Fibroblast of skin of right biceps (primary cell): ENCODE measurements at regions not wholly inside any gene's neighbourhood (a gene's known extent, or its start where the extent isn't known, plus 50 kb on each side); places are given as distances from the start of the nearest gene placed in this dataset.

Experiments used
- DNase-seq: peaks from one replicate; pipeline ENCODE4 v3.0.0-alpha.2; 2013

- peak; percentile 1 for DNase-seq
Observed at GRCh38 chr4:11614426-11614825, 185.7 kb upstream of the HS3ST1 start.

DNA sequence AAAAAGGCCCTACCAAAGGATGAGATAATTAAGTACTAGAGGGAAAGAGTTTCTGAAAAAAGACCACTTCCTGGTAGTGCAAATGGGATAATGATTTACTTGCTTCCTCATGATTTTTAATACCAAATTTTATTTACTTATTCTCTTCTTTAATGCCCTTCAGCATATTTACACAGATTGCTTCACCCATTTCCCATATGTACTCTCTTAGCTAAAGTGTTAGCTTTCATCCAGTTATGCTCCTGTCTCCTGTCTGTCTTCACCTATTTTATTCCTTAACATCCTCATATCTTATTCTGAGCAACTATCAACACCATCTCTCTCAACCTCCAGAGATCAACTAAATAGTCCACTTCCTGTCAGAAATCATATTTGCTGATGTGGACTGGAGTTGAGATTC is 183.2 kb upstream of the HS3ST1 start:
- no peak for DNase-seq

DNA sequence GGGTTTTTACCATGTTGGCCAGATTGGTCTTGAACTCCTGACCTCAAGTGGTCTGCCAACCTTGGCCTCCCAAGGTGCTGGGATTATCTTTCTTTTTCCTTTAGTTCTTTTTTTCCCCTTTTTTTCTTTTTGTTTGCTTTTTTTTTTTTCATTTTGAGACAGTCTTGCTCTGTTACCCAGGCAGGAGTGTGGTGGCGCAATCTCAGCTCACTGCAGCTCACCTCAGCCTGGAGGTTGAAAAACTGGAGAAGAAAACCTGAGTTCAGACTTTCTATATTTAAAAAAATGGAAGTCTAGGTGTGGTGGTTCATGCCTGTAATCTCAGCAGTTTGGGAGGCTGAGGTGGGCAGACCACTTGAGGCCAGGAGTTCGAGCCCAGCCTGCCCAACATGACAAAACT is 181.1 kb upstream of the HS3ST1 start:
- no peak for DNase-seq

GRCh38 chr4:11608992-11609391 is 180.3 kb upstream of the HS3ST1 start:
- DNase-seq = no peak

DNA sequence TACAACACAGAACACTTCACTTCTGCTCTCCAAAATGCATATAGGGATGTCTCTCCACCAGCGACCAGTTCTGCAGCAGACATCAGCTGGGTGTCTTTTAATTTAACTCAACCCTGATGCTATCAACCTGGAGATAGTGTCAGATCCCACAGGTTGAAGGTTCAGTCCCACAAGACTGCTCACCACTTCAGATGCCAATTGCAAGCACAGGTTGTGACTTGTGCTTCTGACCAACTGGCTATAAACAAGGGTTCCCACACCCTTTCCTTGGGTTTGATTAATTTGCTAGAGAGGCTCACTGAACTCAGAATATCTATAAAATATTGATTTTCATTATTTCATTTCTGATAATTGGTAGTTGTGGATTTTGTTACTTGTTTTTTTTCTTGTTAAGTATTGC is 177.4 kb upstream of the HS3ST1 start:
- no peak for DNase-seq

DNA sequence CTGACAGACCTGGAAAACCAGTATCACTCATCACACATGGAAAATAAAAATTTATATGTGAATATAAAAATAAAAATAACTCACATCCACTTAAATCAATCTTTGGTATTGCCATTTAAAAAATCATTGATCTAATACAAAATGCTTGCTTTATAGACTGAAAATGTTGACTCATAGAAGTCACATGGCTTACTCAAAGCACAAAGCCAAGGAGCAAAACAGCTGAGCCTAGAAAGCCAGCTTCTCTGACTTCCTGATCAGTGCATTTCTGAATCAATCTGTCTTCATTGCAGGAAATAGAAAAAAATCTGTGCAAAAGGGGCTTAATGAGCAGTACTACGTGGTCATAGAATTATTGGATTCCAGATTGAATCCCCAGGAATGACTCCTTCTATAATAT is 176.9 kb upstream of the HS3ST1 start:
- DNase-seq = no peak

GRCh38 chr4:11604821-11605220 is 176.1 kb upstream of the HS3ST1 start:
- DNase-seq = no peak

DNA sequence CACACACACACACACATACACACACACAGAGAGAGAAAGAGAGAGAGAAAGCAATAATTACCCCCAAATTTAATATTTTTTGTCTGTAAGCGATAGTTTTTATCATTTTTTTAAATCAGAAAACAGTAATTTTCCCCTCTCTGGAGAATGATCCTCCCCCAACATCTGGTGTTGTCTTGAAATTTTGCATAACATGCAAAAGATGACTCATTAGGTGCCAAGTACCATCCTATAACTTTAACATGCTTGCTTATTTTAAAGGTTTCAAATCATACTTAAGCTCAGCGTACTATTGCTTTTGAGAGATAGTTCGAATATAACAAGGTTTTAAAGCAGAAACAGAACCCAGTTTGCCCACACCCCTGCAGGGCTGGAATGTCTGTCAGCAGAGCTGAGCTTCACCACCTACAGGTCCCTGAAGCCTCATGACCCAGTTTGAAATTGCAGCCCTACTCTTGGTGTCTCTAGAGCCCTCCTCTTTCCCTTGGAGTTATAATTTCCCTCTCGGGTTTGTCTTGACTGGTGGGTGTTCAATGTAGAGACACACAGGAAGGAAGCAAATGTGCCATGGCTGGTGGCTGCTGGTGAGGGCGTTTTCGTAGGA is 175.0 kb upstream of the HS3ST1 start:
- DNase-seq = no peak

- DNase-seq = no peak
Observed at GRCh38 chr4:11602606-11603340, 174.1 kb upstream of the HS3ST1 start.

DNA sequence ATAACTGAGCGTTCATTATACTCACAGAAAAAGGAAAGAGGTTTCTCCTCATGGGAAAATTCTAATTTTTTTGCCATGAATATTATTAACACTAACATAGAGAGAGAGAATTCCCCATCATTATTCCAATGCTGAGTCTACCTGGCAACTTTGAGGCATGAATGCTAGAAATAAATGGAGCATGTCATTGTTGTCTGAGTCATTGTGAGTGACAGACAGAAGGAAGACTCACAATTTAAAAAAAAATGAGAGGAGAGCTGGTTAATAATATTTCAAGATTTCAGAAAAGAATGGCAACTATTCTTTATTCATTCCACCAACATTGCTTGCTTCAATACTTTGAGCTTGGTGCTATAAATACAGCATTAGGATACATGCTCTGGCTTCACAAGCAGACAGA is 170.4 kb upstream of the HS3ST1 start:
- DNase-seq = no peak

DNA sequence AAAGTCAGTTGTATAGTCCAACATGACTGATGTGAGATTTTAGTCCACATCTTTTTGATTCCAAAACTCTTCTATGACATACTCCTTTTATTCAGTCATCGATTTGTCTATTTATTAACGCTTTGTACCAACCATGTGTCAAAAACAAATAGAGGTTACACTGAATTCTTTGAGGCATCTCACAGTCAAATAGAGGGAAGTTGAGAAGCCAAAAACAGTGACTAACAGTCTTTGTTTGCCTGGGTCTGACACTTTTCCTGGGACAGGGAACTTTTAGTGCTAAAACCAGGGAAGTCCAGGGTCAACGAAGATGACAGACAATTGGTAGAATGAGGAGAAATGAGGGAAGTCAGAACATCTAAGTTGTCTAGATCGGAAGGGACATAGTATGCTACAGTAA is 169.9 kb upstream of the HS3ST1 start:
- DNase-seq = no peak

GRCh38 chr4:11597506-11597905 is 168.8 kb upstream of the HS3ST1 start:
- DNase-seq = no peak

DNA sequence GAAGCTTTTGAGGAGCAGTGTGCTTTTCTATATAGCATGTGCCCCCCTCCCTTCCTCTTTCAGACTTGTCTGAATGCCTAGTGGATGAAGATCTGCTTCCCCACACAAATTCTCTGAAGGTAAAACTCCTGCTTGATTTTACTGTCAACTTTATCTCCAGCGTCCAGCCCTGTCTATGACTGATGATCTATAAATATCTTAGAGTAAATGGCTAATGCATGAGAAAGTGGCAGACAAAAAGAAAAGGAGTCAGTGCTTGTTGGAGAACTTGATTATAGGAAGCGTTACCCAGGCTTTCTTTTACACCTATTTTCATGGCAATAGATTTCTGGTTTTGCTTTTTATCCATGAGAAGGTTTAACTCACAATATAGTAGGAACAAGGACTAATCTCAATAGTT is 168.3 kb upstream of the HS3ST1 start:
- no peak for DNase-seq

- no peak for DNase-seq
Observed at GRCh38 chr4:11593576-11594116, 165.0 kb upstream of the HS3ST1 start.

- DNase-seq = no peak
Observed at GRCh38 chr4:11592276-11592675, 163.6 kb upstream of the HS3ST1 start.

- no peak for DNase-seq
Observed at GRCh38 chr4:11590132-11590531, 161.4 kb upstream of the HS3ST1 start.

DNA sequence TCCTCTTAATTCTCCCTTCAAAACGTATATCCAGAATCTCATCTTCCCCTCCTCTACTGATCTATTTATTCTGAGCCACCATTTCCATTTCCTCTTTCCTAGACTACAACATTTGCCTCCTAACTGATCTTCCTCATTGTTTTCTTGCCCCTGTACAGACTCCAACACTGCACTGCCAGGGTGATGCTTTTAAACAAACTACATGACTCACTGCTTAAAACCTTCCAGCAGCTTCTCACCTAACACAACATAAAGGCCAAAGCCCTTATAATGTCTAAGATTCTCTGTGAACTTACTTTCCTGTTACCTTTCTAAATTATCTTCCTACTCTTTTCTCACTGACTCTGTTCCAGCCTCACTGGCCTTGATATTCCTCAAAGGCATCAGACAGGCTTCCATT is 161.0 kb upstream of the HS3ST1 start:
- no peak for DNase-seq

DNA sequence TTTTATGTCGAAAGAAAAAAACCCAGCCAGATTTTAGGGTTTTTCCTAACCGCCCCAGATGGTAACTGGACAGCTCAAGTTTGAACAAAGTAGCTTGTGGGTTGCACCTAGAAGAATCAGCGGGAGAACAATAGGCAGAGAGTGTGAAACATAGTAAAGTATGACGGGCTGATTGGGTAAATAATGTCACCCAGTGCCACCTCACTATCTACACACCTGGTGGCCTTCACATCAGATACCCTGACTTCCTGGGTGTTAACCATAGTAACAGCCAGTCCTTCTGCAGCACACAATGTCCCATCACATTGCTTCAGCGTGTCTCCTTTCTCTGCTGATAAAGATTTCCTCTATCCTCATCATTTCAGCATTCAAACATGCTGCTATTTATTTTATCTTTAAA is 159.1 kb upstream of the HS3ST1 start:
- no peak for DNase-seq

GRCh38 chr4:11585506-11585905 is 156.8 kb upstream of the HS3ST1 start:
- DNase-seq = no peak

DNA sequence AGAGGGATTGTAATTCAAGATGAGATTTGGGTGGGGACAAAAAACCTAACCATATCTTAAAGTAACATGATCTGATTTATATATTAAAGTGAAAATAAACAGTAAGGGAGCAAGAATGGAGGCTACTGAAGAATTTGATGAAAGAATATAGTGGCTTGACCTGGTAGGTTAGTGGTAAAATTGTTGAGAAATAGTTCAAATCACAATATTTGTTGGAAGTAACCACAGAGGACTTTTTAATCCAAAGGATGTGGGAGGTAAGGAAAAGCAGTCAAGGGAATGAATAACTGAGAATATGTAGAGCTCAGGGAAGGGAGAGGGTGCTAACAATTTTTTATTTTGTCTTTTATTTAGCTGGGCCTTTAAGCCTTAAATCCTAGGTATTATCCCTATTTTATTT is 139.8 kb upstream of the HS3ST1 start:
- no peak for DNase-seq

GRCh38 chr4:11566444-11567022 is 137.8 kb upstream of the HS3ST1 start:
- DNase-seq = no peak

GRCh38 chr4:11565899-11566298 is 137.2 kb upstream of the HS3ST1 start:
- DNase-seq = no peak

GRCh38 chr4:11565213-11565612 is 136.5 kb upstream of the HS3ST1 start:
- DNase-seq = no peak

- DNase-seq = no peak
Observed at GRCh38 chr4:11564021-11564420, 135.3 kb upstream of the HS3ST1 start.
